GM21381 (cell line): ENCODE measurements at regions not wholly inside any gene's neighbourhood (a gene's known extent, or its start where the extent isn't known, plus 50 kb on each side); places are given as distances from the start of the nearest gene placed in this dataset.

Experiments
- ATAC-seq: cut with Tn5 transposase; IDR thresholded peaks from one replicate; pipeline ENCODE4 v1.9.1; 2021; ENCODE audit warnings: mild to moderate bottlenecking, moderate library complexity; ENCODE audit not compliant: unreplicated experiment

DNA sequence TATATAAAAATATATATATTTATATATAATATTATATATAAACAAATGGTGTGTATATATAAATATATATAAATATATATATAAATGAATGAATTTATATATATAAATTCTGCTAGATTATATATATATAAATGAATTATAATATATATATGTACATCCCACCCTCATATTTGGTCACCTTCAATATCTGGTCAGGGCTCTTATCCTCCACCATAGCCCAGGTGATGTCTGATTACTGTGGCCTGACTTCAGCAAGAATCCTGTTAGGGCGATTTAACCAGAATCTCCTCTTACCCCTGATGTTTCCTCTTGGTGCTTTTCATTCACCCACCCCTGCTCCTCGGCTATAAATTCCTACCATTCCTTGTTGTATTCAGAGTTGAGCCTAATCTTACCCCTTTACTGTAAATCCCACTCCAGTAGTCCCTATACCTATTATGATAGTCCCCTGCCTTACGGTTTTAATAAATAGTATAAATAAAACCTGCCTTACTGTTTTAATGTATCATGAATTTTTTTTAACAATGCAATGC, 439.6 kb downstream of the PLOD2 start:
- no peak for ATAC-seq

DNA sequence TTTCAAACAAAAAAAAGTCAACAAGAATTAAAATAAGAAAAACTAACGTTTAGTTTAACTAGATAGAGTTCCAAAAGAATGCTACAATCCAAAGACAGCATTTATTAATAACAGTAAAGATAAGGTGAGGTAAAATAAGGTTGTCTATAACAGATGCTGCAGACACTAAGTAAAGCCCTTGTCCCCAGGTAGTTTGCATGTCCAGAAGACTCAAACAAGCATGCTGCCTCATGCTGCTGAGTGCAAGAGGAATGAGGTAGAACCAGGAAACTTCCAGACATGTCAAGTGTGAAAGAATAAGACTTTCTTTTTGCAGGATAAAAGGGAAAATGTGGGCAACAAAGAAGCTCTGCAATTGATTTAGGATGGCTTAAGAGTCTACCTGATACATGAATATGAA, 439.2 kb downstream of the PLOD2 start:
- ATAC-seq: no peak

DNA sequence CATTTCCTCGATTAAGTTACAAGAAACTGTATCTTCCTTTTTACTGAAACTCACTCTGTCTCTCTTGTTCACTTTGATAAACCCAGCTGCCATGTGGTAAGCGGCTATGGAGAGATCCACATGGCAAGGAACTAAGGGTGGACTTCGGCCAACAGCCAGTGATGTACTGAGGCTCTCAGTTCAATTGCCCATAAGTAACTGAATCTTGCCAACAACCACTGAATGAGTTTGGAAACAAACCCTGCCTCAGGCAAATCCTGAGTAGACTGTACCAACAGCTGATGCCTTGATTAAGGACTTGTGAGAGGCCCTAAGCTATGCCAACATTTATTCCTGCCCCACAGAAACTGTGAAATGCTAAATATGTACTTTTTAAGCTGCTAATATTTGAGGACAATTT, 433.5 kb downstream of the PLOD2 start:
- no peak for ATAC-seq

DNA sequence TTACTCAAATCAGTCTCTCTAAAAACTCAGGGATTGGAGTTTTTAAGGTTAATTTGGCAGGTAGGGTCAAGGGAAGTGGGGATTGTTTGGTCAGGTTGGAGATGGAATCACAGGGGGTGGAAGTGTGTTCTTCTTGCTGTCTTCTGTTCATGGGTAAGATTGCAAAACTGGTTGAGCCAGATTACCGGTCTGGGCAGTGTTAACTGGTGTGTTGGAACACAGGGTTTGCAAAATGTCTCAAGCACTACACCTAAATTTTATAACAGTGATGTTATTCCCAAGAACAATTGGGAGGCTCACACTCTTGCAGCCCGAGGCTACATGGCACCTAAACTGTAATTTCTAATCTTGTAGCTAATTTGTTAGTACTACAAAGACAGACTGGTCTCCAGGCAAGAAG, 425.4 kb downstream of the PLOD2 start:
- ATAC-seq: no peak

DNA sequence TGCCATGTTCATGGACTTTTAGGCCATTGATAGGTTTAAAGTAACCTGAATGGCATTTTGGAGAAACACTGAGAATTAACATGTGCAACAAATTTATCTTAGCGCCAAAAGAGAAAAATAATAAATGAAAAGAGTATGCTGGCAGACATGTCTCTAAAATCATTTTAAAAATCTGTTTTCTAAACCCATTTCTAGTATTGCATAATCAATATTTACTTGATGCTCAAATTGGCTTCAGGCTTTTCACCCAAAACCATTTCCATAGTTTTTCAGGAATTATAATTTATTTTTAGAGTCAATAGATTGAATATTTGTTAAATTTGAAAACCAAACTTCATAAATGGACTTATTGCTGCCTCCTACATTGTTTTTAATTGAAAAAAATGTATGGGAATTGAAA, 423.0 kb downstream of the PLOD2 start:
- ATAC-seq: no peak

DNA sequence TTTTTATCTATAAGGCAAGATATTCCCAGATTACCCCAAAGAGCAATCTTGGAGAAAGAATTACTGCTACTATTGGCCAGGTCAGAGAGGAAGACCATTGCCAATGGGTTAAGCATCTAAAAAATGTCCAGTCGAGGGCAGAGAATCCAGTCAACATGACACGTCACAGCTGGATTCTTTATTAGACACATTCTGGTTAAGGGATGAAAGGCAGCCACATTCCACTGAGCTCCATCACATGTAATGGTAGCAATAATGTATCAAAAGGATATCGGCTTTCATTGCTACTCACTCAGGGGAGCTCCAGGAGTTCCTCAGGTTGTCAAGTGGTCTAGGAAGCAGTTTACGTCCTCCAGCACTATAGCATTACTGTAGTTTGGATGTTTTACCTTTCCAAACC, 421.1 kb downstream of the PLOD2 start:
- no peak for ATAC-seq

GRCh38 chr3:145750657-145751056, 410.3 kb downstream of the PLOD2 start:
- ATAC-seq: no peak

- ATAC-seq: no peak
These were observed 408.4 kb downstream of the PLOD2 start for GRCh38 chr3:145752576-145752975.

GRCh38 chr3:145754605-145755289, 406.2 kb downstream of the PLOD2 start:
- no peak for ATAC-seq

DNA sequence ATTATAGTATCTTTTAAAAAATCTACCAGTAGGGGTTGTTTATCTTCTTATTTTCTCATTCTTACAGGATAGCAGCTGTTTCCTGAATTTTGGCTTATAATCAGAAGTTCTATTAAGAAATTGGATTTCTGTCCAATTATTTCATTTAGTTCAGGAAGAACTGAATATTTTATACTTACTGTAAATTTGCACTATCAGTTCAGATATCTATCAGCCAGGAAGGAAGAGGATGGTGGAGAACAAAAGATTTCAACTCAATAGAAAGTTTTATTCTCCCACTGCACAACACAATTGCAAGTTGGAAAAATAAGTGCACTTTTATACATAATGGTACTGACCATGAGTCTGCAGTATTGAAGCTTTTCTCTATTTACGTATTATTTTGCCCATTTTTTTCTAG, 400.9 kb downstream of the PLOD2 start:
- no peak for ATAC-seq

DNA sequence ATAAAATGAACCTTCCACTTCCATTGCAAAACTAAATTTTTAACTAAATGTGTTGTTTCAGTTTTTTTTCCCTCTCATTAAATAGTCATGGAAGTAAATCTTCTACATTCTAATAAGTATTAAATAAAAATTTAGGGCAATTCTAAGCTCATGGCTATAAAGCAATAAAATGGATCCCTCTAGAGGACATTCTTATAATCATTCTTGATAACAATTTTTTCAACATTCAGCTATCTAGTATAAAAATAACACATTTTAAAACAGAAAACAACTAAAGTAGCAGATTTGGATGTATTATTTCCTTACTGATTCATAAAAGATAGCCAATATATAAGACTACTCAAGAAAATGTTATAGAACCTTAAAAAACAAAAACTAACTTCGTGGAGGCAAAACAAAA, 393.1 kb downstream of the PLOD2 start:
- no peak for ATAC-seq

GRCh38 chr3:145776782-145777408, 384.1 kb downstream of the PLOD2 start:
- no peak for ATAC-seq

DNA sequence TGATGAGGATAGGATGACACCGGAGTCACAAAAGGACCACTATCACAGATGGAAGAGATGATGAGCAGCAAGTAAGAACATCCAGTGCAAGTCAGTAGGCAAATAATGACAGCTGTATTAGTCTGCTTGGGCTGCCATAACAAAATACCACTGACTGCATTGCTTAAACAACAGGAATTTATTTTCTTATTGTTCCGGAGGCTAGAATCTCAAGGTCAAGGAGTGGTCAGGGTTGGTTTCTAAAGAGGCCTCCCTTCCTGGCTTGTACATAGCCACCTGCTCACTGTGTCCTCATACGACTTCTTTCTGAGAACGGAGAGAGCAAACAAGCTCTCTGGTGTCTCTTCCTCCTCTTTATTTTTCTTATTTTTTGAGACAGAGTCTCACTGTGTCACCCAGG, 380.7 kb downstream of the PLOD2 start:
- no peak for ATAC-seq

DNA sequence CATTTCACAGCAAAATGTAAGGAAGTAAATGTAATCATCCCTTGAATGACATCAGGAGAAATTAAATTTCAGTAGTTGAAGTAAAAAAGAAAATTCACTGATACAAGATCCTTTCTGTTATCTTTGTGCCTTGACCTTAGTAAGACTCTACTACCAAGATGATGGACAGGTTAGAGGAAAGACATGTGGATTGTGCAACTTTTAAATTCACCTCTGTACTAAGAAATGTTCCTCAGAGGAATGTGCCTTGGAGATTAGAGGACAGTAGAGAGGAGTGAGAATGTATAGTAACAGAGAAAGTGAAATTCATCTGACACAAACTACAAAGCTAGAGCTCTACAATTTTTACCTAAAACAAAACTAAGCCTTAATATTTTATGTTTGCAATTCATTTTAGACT, 375.3 kb downstream of the PLOD2 start:
- ATAC-seq: no peak

GRCh38 chr3:145798007-145798406, 363.0 kb downstream of the PLOD2 start:
- no peak for ATAC-seq

DNA sequence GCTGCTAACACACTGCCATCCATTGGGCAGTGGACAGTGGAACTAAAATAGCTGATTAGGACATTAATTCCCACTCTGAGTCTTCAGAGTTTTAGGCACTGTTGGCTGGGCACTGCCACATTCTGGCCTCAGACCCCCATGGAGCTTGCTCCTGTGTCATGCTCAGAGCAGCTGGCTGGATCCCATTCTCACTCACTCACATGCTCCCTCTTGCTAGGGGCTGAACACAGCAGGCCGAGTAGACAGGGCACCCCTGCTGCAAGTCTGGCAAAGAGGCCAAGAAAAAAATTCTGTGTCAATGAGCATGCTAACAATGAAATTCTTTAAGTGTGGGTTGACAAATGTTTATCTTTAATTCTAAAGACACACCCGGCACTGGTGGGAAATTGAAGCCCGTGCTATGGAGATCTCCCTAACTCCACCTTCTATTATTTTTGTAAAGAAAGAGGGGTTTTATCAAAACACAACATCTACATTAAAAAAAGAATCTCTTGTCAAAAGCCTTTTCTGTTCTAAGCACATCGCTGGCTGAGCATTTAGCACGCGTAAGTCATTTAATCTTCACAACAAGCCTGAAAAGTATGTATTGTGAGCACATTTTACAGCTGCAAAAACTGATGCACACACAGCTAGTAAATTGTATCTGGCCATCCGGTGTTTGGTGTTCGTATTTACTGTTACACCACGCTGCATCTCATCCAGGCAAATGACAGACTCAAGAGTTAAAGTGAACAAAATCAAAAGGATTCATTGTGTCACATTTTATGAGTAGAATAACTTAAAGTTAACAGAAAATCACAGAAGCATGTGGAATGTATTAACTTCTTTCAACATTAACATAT, 362.1 kb downstream of the PLOD2 start:
- no peak for ATAC-seq

DNA sequence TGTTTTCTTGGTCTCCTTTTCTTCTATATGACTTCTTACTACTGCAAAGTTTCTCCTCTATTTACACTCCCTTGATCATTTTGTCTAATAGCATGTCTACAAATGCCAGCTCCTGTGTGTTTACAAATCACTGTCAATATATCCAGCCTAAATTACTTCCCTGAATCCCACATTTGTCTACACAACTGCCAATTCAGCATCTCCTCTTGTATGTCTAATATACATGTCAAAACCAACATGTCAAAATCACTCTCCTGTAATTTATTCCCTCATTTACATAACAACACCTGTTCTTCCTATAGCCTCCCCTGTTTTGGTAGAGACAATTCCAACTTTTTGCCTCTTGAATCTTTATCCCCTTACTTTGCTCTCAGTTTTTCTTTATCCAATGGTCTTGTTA, 359.3 kb downstream of the PLOD2 start:
- no peak for ATAC-seq

DNA sequence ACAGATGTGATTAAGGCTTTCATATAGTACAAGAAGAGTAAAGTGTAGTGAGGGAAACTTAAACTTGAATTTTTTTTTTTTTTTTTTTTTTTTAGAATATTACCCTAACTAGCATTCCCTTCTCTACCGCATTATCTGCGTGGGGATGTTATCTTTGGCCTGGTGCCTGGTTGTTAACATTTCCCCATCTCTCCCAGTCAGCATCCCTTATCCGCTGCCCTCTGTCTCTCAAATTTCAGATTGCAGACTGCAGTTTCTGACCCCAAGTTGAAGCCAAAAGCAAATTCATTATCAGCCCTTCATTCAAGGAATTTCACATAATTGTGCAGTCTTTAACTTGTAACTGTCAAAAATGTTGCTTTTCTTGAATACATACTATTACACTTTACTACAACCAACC, 353.0 kb downstream of the PLOD2 start:
- no peak for ATAC-seq

GRCh38 chr3:145812391-145812790, 348.6 kb downstream of the PLOD2 start:
- ATAC-seq: no peak

- ATAC-seq: no peak
These were observed 345.1 kb downstream of the PLOD2 start for GRCh38 chr3:145815707-145816413.

- no peak for ATAC-seq
These were observed 343.0 kb downstream of the PLOD2 start for GRCh38 chr3:145817870-145818483.
